Activated CD4-positive, alpha-beta T cell treated with anti-CD3 and anti-CD28 coated beads, Interleukin-2, amount 10 ng/mL, durations not matched to agents 7 days and 5 days (primary cell): ENCODE measurements at regions not wholly inside any gene's neighbourhood (a gene's known extent, or its start where the extent isn't known, plus 50 kb on each side); places are given as distances from the start of the nearest gene placed in this dataset.

ENCODE experiments used
- CTCF ChIA-PET: fragments of 350-600 bp; sonication (Branson Sonifier 250); formaldehyde crosslinking; loops from one replicate; lab custom pipeline; 2021; ENCODE audit warnings: antibody characterized with exemption; lab: Charles Lee
- POLR2A ChIA-PET: fragments of 350-600 bp; sonication (Branson Sonifier 250); formaldehyde crosslinking; loops from one replicate; lab custom pipeline; 2021; ENCODE audit warnings: antibody characterized with exemption; lab: Charles Lee
- DNase-seq: peaks from one replicate; pipeline ENCODE4 v3.0.0-alpha.2; 2020
- H3K27ac Mint-ChIP-seq: one replicate; pipeline ENCODE4 v1.8.0; 2021; ENCODE audit warnings: mild to moderate bottlenecking, moderate library complexity, mixed read lengths
- H3K27me3 Mint-ChIP-seq: one replicate; pipeline ENCODE4 v1.8.0; 2021; ENCODE audit warnings: mixed read lengths
- H3K36me3 Mint-ChIP-seq: one replicate; pipeline ENCODE4 v1.8.0; 2021; ENCODE audit warnings: low read depth, mixed read lengths
- H3K4me1 Mint-ChIP-seq: one replicate; pipeline ENCODE4 v1.8.0; 2021; ENCODE audit warnings: mixed read lengths
- H3K4me3 Mint-ChIP-seq: one replicate; pipeline ENCODE4 v1.8.0; 2021; ENCODE audit warnings: mild to moderate bottlenecking, moderate library complexity, mixed read lengths
- H3K9me3 Mint-ChIP-seq: one replicate; pipeline ENCODE4 v1.8.0; 2021; ENCODE audit warnings: mixed read lengths

DNA sequence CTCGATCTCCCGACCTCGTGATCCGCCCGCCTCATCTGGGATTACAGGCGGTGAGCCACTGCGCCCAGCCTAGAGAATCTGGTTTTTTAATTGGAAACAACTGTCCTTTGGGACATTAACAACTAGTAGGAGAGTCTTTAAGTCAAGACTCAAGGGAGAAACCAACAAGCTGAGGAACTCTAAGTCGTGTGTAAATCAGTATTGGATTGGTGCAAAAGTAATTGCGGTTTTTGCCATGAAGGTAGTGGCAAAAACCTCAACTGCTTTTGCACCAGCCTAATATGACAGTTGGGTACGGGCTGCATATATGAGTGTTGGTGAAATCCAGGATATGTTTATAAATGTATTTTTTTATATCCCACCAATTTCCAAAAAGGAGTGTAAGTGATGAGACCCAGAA is 113.9 kb upstream of the PLXNA4 start:
- Mint-ChIP-seq H3K36me3 (no peaks in the 10 kb centered on the region), H3K4me1 (no peaks in the 10 kb centered on the region), H3K9me3 (no peaks in the 10 kb centered on the region), H3K4me3 (no peak overlapping the region), H3K27me3 (no peaks in the 10 kb centered on the region), H3K27ac (no peak overlapping the region)
- DNase-seq: no peak
- ChIA-PET CTCF (no interaction called here), POLR2A (no interaction called here)

DNA sequence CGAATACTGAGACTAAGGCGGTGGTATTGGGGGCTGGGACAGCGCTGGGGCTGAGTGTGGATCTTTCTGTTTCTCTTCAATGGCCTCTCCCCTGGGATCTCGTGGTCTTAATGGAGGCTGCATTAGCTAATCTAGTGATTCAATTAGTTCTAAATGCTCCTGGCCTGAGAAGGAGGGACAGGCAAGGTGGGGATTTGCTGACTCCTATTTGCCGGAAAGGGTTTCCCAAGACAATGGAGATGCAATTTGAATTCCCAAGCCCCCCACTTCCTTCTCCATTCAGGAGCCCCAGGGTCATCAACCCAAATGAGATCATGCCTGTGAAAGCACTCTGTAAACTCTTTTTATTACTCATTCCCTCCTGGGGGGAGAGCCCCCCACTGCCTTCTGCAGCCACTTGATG is 111.7 kb upstream of the PLXNA4 start:
- Mint-ChIP-seq H3K27me3 (no peaks in the 10 kb centered on the region), H3K4me3 (no peak overlapping the region), H3K9me3 (no peaks in the 10 kb centered on the region), H3K36me3 (no peaks in the 10 kb centered on the region), H3K27ac (no peak overlapping the region), H3K4me1 (no peaks in the 10 kb centered on the region)
- ChIA-PET POLR2A (no interaction called here), CTCF (interaction anchor here (0.9 kb wide), 1 partner anchor 15 kb away, joined by 3 read pairs; no protein-coding TSS in a partner anchor)
- DNase-seq: no peak

- Mint-ChIP-seq H3K36me3 (no peaks in the 10 kb centered on the region), H3K27me3 (no peaks in the 10 kb centered on the region), H3K27ac (no peak overlapping the region), H3K9me3 (no peaks in the 10 kb centered on the region), H3K4me1 (no peaks in the 10 kb centered on the region), H3K4me3 (no peak overlapping the region)
- ChIA-PET POLR2A (no interaction called here), CTCF (interaction anchor here (0.9 kb wide), 1 partner anchor 16 kb away, joined by 3 read pairs; no protein-coding TSS in a partner anchor)
- no peak for DNase-seq
These were observed 110.7 kb upstream of the PLXNA4 start for GRCh38 chr7:132687016-132687415.

- DNase-seq: no peak
- no peaks in the 10 kb centered on the region for H3K27me3 Mint-ChIP-seq
- H3K36me3 Mint-ChIP-seq: no peaks in the 10 kb centered on the region
These were observed 109.0 kb upstream of the PLXNA4 start for GRCh38 chr7:132685277-132685676.

GRCh38 chr7:132683896-132684690 is 107.8 kb upstream of the PLXNA4 start:
- Mint-ChIP-seq H3K4me3 (no peak overlapping the region), H3K27me3 (no peaks in the 10 kb centered on the region), H3K9me3 (no peaks in the 10 kb centered on the region), H3K27ac (no peak overlapping the region), H3K4me1 (no peaks in the 10 kb centered on the region), H3K36me3 (no peaks in the 10 kb centered on the region)
- no peak for DNase-seq
- ChIA-PET CTCF (no interaction called here), POLR2A (interaction anchor here (0.5 kb wide), 1 partner anchor 1002 kb away, joined by 3 read pairs; no protein-coding TSS in a partner anchor)

More at GRCh38 chr7:132685277-132685676, 109.0 kb upstream of the PLXNA4 start:
- H3K9me3 Mint-ChIP-seq: no peaks in the 10 kb centered on the region
- H3K27ac Mint-ChIP-seq: no peak overlapping the region
- H3K4me3 Mint-ChIP-seq: no peak overlapping the region
- no peaks in the 10 kb centered on the region for H3K4me1 Mint-ChIP-seq
- CTCF ChIA-PET: interaction anchor here (0.9 kb wide), 1 partner anchor 24 kb away, joined by 3 read pairs; no protein-coding TSS in a partner anchor
- POLR2A ChIA-PET: no interaction called here

- POLR2A ChIA-PET: no interaction called here
- Mint-ChIP-seq H3K36me3 (no peaks in the 10 kb centered on the region), H3K4me1 (no peaks in the 10 kb centered on the region), H3K27ac (no peak overlapping the region), H3K4me3 (no peak overlapping the region), H3K9me3 (no peaks in the 10 kb centered on the region), H3K27me3 (no peaks in the 10 kb centered on the region)
- CTCF ChIA-PET: interaction anchor here (1.4 kb wide), 1 partner anchor 15 kb away, joined by 4 read pairs; no protein-coding TSS in a partner anchor
- DNase-seq: no peak
These were observed 105.7 kb upstream of the PLXNA4 start for GRCh38 chr7:132681951-132682350.

DNA sequence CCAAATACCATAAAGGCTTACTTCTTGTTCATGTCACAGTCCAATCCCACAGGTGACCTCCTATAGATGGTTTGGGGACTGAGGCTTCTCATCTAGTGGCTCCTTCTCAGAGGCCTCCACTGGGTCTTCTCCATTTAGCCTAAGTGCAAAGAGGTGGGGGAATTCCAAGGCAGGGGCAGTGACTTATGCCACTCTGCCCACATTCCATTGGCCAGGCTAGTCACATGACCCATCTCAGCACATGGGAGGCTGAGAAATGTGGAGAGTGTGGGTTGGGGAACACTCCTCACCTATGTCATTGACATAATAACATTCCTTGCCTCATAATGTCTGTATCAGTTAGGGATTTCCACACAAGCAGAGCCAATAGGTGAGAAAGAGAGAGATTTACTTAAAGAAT is 104.3 kb upstream of the PLXNA4 start:
- Mint-ChIP-seq H3K27ac (no peak overlapping the region), H3K9me3 (no peaks in the 10 kb centered on the region), H3K36me3 (no peaks in the 10 kb centered on the region), H3K4me1 (no peaks in the 10 kb centered on the region), H3K27me3 (no peaks in the 10 kb centered on the region), H3K4me3 (no peak overlapping the region)
- DNase-seq: no peak
- ChIA-PET POLR2A (no interaction called here), CTCF (no interaction called here)

- Mint-ChIP-seq H3K9me3 (no peaks in the 10 kb centered on the region), H3K36me3 (no peaks in the 10 kb centered on the region), H3K4me3 (no peak overlapping the region), H3K27ac (no peak overlapping the region), H3K27me3 (no peaks in the 10 kb centered on the region), H3K4me1 (no peaks in the 10 kb centered on the region)
- no peak for DNase-seq
- ChIA-PET CTCF (no interaction called here), POLR2A (no interaction called here)
These were observed 102.4 kb upstream of the PLXNA4 start for GRCh38 chr7:132678656-132679055.

DNA sequence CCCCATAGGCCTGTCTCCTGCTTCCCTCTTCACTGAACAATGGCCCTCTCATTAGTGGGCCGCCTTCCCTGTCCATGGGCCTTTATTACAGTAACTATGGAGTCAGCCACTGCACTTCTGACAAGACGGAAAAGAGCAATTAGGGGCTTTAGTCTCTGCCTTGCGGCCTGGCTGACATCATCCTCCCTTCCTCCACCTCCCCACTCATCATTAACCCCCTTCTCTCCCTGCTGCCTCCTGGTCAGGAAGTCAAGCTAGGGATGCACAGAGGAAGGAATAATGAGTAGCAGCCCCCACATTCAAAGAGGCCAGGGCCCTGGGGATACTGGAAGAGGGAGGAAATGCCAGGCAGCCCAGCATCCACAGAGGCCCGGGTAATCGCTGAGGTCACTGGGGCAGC is 101.6 kb upstream of the PLXNA4 start:
- no peaks in the 10 kb centered on the region for H3K9me3 Mint-ChIP-seq
- no peak overlapping the region for H3K4me3 Mint-ChIP-seq
- DNase-seq: no peak
- no peaks in the 10 kb centered on the region for H3K27me3 Mint-ChIP-seq
- ChIA-PET POLR2A (no interaction called here), CTCF (interaction anchor here (0.6 kb wide), 1 partner anchor 234 kb away, joined by 3 read pairs; no protein-coding TSS in a partner anchor)
- H3K4me1 Mint-ChIP-seq: no peaks in the 10 kb centered on the region
- no peaks in the 10 kb centered on the region for H3K36me3 Mint-ChIP-seq
- H3K27ac Mint-ChIP-seq: no peak overlapping the region

DNA sequence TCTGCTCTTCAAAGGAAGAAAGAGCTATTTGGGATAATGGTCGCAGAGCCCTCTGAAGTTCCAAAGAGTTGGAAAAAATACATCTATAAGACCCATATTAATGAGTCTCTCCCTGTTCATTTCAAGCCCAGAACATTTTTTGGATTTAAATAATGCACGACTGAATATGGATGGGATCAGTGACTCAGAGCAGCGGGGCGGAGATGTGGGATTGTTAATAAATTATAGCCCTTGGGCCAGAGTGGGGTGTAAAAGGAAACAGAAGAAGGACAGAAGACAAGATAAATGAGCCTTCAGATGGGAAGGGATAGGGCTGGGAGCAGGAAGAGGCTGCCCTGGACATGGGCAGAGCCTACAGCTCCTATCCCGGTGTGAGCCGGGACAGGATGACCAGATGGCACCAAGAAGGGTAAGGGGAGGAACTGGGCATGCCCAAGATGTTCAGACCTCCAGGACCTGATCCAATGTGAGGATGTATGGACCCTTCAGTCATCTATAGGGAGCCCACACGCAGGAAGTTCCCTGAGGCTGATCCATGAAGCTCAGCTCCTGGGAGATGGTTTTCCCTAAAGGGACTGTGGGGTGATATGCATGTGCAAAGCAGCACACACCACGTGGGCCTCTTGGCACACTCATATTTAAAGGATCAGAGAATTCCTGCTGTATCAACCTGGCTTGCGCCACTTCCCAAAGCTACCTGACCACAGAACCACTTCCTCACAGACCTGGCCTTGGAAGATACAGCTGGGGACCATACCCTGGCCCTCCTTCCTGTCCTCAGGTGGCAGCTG is 96.1 kb upstream of the PLXNA4 start:
- ChIA-PET CTCF (no interaction called here), POLR2A (no interaction called here)
- H3K4me1 Mint-ChIP-seq: peaks cover under 1% of the 10 kb centered on the region
- no peaks in the 10 kb centered on the region for H3K36me3 Mint-ChIP-seq
- H3K27ac Mint-ChIP-seq: no peak overlapping the region
- no peak for DNase-seq
- no peaks in the 10 kb centered on the region for H3K27me3 Mint-ChIP-seq
- no peak overlapping the region for H3K4me3 Mint-ChIP-seq
- H3K9me3 Mint-ChIP-seq: peaks cover under 1% of the 10 kb centered on the region

DNA sequence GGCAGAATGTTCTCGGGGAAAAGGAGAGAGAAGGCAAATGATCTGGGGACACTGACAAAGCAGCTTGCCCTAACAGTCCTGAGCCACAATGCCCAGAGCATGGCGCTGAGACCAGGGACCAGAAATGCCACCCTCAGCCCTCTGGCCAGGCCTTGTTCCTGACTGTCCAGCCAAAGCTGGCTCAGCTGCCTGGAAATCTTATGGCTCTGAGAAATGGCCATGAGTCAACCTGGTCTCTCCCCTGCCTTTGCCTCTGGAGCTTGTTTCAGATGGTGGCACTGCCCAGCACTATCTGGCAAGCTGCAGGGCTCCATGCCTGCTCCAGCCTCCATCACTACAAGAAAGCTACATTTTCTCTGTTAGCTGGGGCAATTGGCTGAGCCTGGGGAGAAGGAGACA is 90.5 kb upstream of the PLXNA4 start:
- no peak overlapping the region for H3K4me3 Mint-ChIP-seq
- H3K27ac Mint-ChIP-seq: peak overlapping the region; percentile 84
- POLR2A ChIA-PET: no interaction called here

GRCh38 chr7:132666071-132666773 is 90.0 kb upstream of the PLXNA4 start:
- Mint-ChIP-seq H3K36me3 (peaks cover 4% of the 10 kb centered on the region), H3K27me3 (no peaks in the 10 kb centered on the region), H3K9me3 (peaks cover 6% of the 10 kb centered on the region), H3K27ac (peak overlapping the region; percentile 84), H3K4me1 (peaks cover 13% of the 10 kb centered on the region), H3K4me3 (no peak overlapping the region)
- peak; percentile 46 for DNase-seq
- ChIA-PET POLR2A (interaction anchor here (0.6 kb wide), 1 partner anchor 1682 kb away, joined by 5 read pairs; no protein-coding TSS in a partner anchor), CTCF (interaction anchor here (0.6 to 2.9 kb wide), 5 partner anchors 8 to 21 kb away, joined by 4 to 12 read pairs (median 4); no protein-coding TSS in a partner anchor)

More for the DNA sequence above, 90.5 kb upstream of the PLXNA4 start:
- Mint-ChIP-seq H3K27me3 (no peaks in the 10 kb centered on the region), H3K9me3 (peaks cover 3% of the 10 kb centered on the region), H3K4me1 (peaks cover 13% of the 10 kb centered on the region), H3K36me3 (peaks cover 4% of the 10 kb centered on the region)
- CTCF ChIA-PET: interaction anchor here (1.0 to 2.9 kb wide), 5 partner anchors 9 to 273 kb away, joined by 4 to 12 read pairs (median 4); no protein-coding TSS in a partner anchor
- no peak for DNase-seq
